ENCODE measurements at regions not wholly inside any gene's neighbourhood (a gene's known extent, or its start where the extent isn't known, plus 50 kb on each side); places are given as distances from the start of the nearest gene placed in this dataset.

- Mint-ChIP-seq H3K4me1 (peaks cover 61% of the 10 kb centered on the region), H3K9me3 (peaks cover 21% of the 10 kb centered on the region), H3K27ac (ENCODE audit: unreplicated experiment) (peak overlapping the region; percentile 87), H3K36me3 (ENCODE audit: low read depth) (peaks cover 11% of the 10 kb centered on the region), H3K27me3 (ENCODE audit: low read depth) (no peaks in the 10 kb centered on the region), H3K4me3 (peak overlapping the region; percentile 44)
- no peak for DNase-seq (ENCODE audit: low read depth, low spot score)
- no peak for TF ChIP-seq CTCF (conservative IDR thresholded peaks at IDR 0.05)
These were observed 387.6 kb upstream of the RGMA start for GRCh38 chr15:93476491-93477177.

DNA sequence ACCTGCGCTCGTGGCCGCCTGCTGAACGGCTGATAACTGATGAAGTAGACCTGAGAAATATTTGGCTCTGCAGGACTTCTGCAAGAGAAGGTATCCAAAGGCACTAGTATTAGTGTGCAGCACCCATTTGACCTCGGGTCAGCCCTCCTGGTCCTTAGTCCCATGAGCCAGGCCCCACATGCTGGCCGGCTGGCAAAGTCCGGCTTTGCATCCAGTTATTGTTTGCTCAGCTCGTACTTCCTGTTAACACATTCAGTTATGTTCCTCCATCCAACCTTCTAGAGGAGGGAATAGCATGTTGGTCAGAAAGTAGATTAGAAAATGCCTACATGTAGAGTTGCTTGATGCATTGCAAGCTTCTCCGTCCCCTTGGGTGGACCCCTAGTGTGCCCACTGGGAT is 385.7 kb upstream of the RGMA start:
- Mint-ChIP-seq H3K4me3 (no peak overlapping the region), H3K36me3 (ENCODE audit: low read depth) (peaks cover 11% of the 10 kb centered on the region), H3K27ac (ENCODE audit: unreplicated experiment) (no peak overlapping the region), H3K27me3 (ENCODE audit: low read depth) (no peaks in the 10 kb centered on the region), H3K9me3 (peaks cover 23% of the 10 kb centered on the region), H3K4me1 (peaks cover 65% of the 10 kb centered on the region)
- TF ChIP-seq CTCF (conservative IDR thresholded peaks at IDR 0.05), result no peak
- DNase-seq (ENCODE audit: low read depth, low spot score), result no peak

GRCh38 chr15:93469994-93470393 is 381.0 kb upstream of the RGMA start:
- Mint-ChIP-seq H3K9me3 (peaks cover 9% of the 10 kb centered on the region), H3K27ac (ENCODE audit: unreplicated experiment) (peak overlapping the region; percentile 35), H3K36me3 (ENCODE audit: low read depth) (peaks cover 2% of the 10 kb centered on the region), H3K4me3 (peak overlapping the region; percentile 55), H3K27me3 (ENCODE audit: low read depth) (no peaks in the 10 kb centered on the region), H3K4me1 (peaks cover 51% of the 10 kb centered on the region)
- peak; percentile 35 for DNase-seq (ENCODE audit: low read depth, low spot score)
- no peak for TF ChIP-seq CTCF (conservative IDR thresholded peaks at IDR 0.05)

DNA sequence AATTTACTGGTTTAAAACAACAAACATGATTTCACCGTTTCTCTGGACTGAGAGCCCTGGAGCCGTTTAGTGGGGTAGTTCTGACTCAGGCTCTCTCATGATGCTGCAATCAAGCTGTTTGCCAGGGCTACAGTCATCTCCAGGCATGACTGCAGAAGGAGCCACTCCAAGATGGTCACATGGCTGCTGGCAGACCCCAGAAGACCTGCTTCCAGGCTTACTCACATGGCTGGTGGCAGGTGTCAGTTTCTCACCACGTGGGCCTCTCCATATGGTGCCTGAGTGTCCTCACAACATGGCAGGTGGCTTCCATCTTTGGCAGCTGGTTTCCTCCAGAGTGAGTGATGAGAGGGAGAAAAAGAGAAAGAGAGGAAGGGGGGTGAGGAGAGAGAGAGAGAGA is 378.3 kb upstream of the RGMA start:
- Mint-ChIP-seq H3K27me3 (ENCODE audit: low read depth) (no peaks in the 10 kb centered on the region), H3K36me3 (ENCODE audit: low read depth) (peaks cover 5% of the 10 kb centered on the region), H3K4me3 (no peak overlapping the region), H3K4me1 (peaks cover 50% of the 10 kb centered on the region), H3K9me3 (peaks cover 8% of the 10 kb centered on the region), H3K27ac (ENCODE audit: unreplicated experiment) (peak overlapping the region; percentile 43)
- TF ChIP-seq CTCF (conservative IDR thresholded peaks at IDR 0.05), result no peak
- DNase-seq (ENCODE audit: low read depth, low spot score), result no peak

DNA sequence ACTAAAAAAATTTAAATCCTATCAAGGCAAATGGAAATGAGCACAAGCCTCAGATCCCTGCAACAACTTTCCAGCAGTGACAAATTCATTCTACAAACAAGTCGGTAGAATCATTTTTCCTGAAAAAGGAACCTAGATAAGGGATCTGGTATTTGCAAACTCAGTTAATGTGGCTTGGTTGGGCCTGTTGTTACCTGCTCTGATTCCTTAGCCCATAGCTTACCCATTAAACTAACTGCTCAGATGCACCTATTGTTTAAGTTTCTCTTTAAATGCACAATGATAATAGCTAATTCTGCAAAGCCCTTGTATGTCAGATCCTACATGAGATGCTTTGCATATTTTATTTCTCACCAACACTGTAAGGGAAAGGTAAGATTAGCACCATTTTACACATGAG is 377.4 kb upstream of the RGMA start:
- H3K4me1 Mint-ChIP-seq, result peaks cover 44% of the 10 kb centered on the region
- peaks cover 5% of the 10 kb centered on the region for H3K36me3 Mint-ChIP-seq (ENCODE audit: low read depth)
- H3K4me3 Mint-ChIP-seq, result no peak overlapping the region
- DNase-seq (ENCODE audit: low read depth, low spot score), result no peak
- H3K9me3 Mint-ChIP-seq, result peaks cover 2% of the 10 kb centered on the region
- TF ChIP-seq CTCF (conservative IDR thresholded peaks at IDR 0.05), result no peak
- H3K27ac Mint-ChIP-seq (ENCODE audit: unreplicated experiment), result no peak overlapping the region
- no peaks in the 10 kb centered on the region for H3K27me3 Mint-ChIP-seq (ENCODE audit: low read depth)

Measured in neural crest cell (in vitro differentiated cells).